ENCODE measurements at regions not wholly inside any gene's neighbourhood (a gene's known extent, or its start where the extent isn't known, plus 50 kb on each side); places are given as distances from the start of the nearest gene placed in this dataset.

GRCh38 chr1:182159443-182159842 lies 97.9 kb upstream of the ZNF648 start:
- TF ChIP-seq CTCF (IDR thresholded peaks at IDR 0.05) = no peak
- TF ChIP-seq POLR2A (IDR thresholded peaks at IDR 0.05) = no peak

All from upper lobe of left lung (tissue), 4 donors.